ENCODE measurements at regions not wholly inside any gene's neighbourhood (a gene's known extent, or its start where the extent isn't known, plus 50 kb on each side); places are given as distances from the start of the nearest gene placed in this dataset.
A peak's percentile ranks its signal among the peaks of the same experiment; 100 is the strongest.

GRCh38 chr16:5616841-5617240, 519.2 kb upstream of the EEF2KMT start:
- no peak for DNase-seq

- peak; percentile 73 for DNase-seq
Measured at GRCh38 chr16:5615868-5616642, 518.5 kb upstream of the EEF2KMT start.

GRCh38 chr16:5607169-5607568, 509.6 kb upstream of the EEF2KMT start:
- DNase-seq = no peak

GRCh38 chr16:5605404-5605803, 507.8 kb upstream of the EEF2KMT start:
- no peak for DNase-seq

- no peak for DNase-seq
Measured at GRCh38 chr16:5604770-5605169, 507.2 kb upstream of the EEF2KMT start.

GRCh38 chr16:5603836-5604235, 506.2 kb upstream of the EEF2KMT start:
- no peak for DNase-seq

GRCh38 chr16:5601957-5602356, 504.4 kb upstream of the EEF2KMT start:
- no peak for DNase-seq

- no peak for DNase-seq
Measured at GRCh38 chr16:5598793-5599192, 501.2 kb upstream of the EEF2KMT start.

- no peak for DNase-seq
Measured at GRCh38 chr16:5595849-5596248, 498.3 kb upstream of the EEF2KMT start.

GRCh38 chr16:5590416-5590815, 492.8 kb upstream of the EEF2KMT start:
- no peak for DNase-seq

- no peak for DNase-seq
Measured at GRCh38 chr16:5589812-5590373, 492.3 kb upstream of the EEF2KMT start.

GRCh38 chr16:5584109-5584508, 486.5 kb upstream of the EEF2KMT start:
- DNase-seq = no peak

- no peak for DNase-seq
Measured at GRCh38 chr16:5582529-5582928, 484.9 kb upstream of the EEF2KMT start.

GRCh38 chr16:5581908-5582307, 484.3 kb upstream of the EEF2KMT start:
- no peak for DNase-seq

GRCh38 chr16:5581428-5581827, 483.8 kb upstream of the EEF2KMT start:
- no peak for DNase-seq

- no peak for DNase-seq
Measured at GRCh38 chr16:5580772-5581171, 483.2 kb upstream of the EEF2KMT start.

GRCh38 chr16:5580296-5580695, 482.7 kb upstream of the EEF2KMT start:
- DNase-seq = no peak

- DNase-seq = no peak
Measured at GRCh38 chr16:5578980-5579379, 481.4 kb upstream of the EEF2KMT start.

- no peak for DNase-seq
Measured at GRCh38 chr16:5577463-5577862, 479.9 kb upstream of the EEF2KMT start.

GRCh38 chr16:5575646-5576245, 478.2 kb upstream of the EEF2KMT start:
- no peak for DNase-seq

GRCh38 chr16:5575121-5575520, 477.5 kb upstream of the EEF2KMT start:
- no peak for DNase-seq

- DNase-seq = no peak
Measured at GRCh38 chr16:5572056-5572455, 474.5 kb upstream of the EEF2KMT start.

GRCh38 chr16:5571446-5571845, 473.9 kb upstream of the EEF2KMT start:
- DNase-seq = no peak

- DNase-seq = no peak
Measured at GRCh38 chr16:5561800-5562199, 464.2 kb upstream of the EEF2KMT start.

Measured in midbrain (tissue), 1 donor.